Myocyte (in vitro differentiated cells): ENCODE measurements at regions not wholly inside any gene's neighbourhood (a gene's known extent, or its start where the extent isn't known, plus 50 kb on each side); places are given as distances from the start of the nearest gene placed in this dataset.

Experiments
- DNase-seq: peaks from one replicate; pipeline ENCODE4 v3.0.0-alpha.2; 2012; ENCODE audit warnings: low read depth

- no peak for DNase-seq
These were observed 246.5 kb upstream of the PLSCR5 start for GRCh38 chr3:146851665-146852064.

GRCh38 chr3:146845361-146845760, 240.2 kb upstream of the PLSCR5 start:
- no peak for DNase-seq

- no peak for DNase-seq
These were observed 238.3 kb upstream of the PLSCR5 start for GRCh38 chr3:146843476-146843875.

DNA sequence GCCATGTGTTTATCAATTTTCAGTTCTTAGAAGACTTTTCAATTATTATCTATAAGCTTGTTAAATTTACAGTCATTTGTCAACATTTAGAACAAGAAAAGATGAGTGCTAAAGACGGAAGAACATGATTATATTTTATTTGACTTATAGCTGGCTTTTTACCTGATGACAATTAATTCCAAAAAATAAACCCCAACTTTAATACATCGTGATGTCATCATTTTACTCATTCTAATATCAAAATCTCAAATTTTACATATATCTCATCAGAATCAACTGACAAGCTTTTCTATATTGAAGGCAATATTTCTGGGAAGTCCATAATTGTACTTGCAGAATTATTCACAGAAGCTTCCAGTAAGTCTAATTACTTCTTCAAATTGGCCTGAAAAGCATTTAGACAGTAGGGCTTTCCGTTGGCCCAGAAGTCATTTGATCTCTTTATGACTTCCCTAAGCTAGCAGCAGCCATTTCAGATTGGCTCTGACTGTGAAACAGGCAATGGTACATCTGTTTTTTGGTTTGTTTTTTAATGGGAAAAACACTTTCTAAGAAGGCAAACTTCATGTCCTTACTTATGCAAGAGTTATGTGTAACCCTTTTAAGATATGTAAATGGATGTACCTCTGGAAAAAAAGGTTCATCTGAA, 234.7 kb upstream of the PLSCR5 start:
- no peak for DNase-seq

DNA sequence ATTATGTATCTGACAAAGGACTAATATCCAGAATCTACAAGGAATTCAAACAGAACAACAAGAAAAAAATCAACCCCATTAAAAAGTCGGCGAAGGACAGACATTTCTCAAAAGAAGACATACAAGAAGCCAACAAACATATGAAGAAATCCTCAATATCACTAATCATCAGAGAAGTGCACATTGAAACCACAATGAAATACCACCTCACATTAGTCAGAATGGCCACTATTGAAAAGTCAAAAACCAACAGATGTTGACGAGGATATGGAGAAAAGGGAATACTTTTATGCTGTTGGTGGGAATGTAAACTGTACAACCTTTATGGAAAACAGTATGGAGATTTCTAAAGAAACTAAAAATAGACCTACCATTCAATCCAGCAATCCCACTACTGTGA, 233.1 kb upstream of the PLSCR5 start:
- no peak for DNase-seq

GRCh38 chr3:146834917-146835316, 229.8 kb upstream of the PLSCR5 start:
- peak; percentile 6 for DNase-seq

DNA sequence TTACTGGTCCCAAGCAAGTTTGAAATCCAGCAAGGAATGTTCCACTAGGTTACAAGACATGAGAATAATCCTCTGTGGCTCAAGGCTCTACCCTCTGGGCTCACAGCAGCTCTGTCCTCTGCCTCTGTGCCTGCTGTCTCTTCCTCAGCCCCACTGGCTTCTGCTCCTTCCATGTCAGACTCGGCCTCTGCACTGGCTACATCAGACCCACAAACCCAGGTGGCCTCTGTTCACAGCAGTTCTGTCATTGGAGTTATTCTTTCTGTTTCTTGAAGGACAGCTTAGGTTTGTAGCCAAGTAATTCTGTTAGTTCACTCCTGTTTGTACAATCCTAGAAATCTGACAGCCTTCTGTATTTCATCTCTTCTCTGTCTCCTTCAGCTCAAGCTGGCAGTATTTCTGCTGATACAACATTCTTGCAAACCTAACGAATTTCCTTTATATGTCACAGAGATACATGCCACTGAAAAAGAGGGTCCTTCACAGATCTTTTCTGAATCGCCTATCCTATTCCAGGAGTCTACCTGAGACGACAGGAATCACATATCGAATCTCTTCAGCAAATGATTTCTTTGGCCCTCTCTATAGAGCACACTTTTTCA, 227.8 kb upstream of the PLSCR5 start:
- DNase-seq: no peak

DNA sequence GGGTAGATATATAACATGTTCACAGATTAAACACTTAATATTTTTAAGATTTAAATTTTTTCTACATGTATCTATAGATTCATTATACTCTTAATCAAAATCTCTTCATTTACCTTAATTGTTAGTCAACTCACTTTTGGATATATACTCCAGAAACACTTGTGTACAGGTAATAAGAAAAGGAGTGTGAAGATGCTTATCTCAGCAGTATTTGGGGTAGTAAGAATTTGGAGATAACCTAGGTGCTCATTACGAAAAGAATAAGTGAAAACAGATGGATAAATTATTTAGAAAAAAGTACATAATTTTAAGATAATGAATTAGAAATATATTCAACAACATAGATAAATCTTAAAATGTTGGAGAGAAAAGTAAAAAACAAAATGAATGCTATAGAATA, 226.5 kb upstream of the PLSCR5 start:
- no peak for DNase-seq

GRCh38 chr3:146830231-146830630, 225.1 kb upstream of the PLSCR5 start:
- no peak for DNase-seq

GRCh38 chr3:146827836-146828235, 222.7 kb upstream of the PLSCR5 start:
- no peak for DNase-seq

DNA sequence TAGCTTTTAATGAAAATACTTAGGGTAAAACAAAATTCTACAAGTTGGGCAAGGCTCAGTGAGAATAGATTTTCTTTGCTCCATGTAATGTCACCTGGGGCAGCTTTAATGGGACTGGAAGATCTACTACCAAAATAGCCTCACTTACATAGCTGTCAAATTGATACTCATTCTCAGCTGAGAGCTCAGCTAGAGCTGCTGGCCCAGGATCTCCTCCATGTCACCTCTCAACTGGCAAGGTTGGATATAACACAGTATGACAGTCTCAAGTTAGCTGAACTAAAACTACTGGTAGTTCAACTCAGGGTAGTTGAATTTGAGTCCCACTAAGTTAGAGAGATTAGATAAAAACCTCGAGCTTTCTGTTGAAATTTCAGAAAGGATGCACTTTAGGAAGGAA, 218.5 kb upstream of the PLSCR5 start:
- no peak for DNase-seq

DNA sequence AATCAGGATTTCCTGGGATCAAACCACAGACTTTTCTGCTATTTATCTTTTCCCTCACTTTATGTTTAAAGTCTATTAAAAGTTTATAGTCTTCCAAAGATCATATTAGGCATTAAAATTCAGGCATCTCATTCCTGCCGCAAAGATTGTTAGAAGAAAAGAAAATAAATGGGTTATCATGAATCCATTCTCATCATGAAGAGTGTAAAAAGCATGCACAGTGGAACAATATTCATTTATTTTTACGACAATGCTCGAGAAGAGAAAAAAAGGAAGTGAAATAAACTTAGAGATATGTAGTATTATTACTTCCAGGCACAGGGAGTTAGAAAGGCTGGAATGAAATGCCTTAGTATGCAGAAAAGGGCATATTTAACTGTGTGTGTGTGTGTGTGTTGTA, 213.7 kb upstream of the PLSCR5 start:
- DNase-seq: no peak

GRCh38 chr3:146818301-146818700, 213.2 kb upstream of the PLSCR5 start:
- no peak for DNase-seq

DNA sequence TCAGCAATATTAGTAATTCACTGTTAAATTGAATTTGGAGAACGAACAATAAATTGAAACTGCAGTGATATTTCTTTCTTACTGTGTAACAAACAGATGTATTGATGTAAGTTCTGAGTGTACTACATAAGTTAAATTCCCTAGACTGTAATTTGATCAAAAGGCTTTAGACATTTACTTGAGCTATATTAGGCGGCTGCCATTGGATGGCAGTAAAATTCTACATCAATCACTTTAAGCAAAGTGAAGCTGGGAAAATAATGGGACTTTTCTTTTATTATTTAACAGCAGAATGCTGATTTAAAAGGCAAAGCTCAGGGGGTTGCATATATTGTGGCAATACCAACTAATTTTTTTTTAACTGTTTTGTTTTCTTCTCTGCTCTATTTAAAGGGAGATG, 212.6 kb upstream of the PLSCR5 start:
- peak; percentile 71 for DNase-seq

DNA sequence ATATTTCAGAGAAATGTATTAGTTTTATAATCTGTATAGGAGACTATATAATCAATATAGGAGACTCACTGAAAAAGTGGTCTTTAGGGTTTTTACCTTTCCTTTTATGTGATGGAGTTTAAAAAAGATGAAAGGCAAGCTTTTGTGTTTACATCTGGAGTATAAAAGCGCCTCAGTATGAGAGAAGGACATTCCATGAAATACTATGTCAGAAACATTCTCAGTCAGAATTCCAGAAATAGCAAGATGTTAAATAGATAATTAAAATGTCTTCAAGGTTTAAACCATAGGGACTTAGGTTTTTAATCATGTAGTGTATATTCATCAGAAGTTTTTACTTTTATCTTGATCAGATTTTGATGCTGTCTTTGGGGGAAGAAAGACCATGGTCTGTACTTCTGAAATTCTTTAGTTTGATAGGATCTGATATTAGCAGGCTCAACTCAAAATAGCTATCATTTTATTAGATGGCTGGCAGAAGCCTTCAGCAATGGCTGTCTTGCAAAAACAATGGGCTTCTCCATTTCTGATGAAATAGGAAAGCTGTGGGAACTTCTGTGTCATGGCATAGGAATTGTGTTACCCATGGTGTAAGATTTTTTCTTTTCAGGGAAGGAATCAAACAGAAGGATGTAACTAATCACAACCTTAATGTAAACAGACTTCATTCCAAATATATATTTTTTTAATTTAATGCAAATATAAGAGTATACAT, 209.6 kb upstream of the PLSCR5 start:
- DNase-seq: peak; percentile 9

DNA sequence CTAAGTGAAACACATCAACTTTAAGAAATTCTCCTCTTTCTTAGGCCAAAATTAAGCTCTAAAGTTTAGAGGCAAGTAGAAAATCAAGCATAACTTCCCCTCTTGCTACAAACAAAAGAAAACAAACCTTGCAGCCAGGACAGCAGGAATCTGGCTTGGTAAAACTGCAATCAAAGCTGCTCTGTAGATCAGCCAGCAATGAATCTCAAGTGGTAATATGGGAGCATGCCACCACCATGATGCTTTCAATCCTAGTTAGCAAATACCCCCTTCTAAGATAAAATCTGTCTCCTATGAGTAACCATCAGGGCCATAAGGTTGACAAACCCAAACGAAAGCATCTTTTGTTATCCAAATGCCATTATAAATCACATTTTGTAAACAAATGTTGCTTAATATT, 208.3 kb upstream of the PLSCR5 start:
- no peak for DNase-seq

- DNase-seq: peak; percentile 87
These were observed 198.6 kb upstream of the PLSCR5 start for GRCh38 chr3:146803745-146804144.

DNA sequence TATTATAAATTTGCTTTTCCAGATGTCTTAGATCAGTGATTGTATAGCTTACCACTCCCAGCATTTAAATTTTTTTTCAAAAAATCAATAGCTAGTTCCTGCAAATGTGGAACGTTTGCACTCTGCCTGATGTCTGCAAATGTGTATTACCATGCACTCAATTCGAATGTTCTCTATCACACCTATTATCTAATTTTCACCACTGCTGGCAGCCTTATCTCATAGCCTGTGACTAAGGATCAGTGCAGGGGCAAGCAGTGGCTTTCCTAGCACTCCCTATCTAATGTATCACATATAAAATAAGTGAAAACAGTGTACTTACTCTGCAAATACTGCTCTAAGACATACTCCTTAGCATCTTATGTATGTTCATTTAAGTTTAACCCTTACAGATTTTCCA, 196.3 kb upstream of the PLSCR5 start:
- no peak for DNase-seq

GRCh38 chr3:146800484-146800883, 195.3 kb upstream of the PLSCR5 start:
- DNase-seq: no peak

GRCh38 chr3:146796078-146796477, 190.9 kb upstream of the PLSCR5 start:
- DNase-seq: no peak

DNA sequence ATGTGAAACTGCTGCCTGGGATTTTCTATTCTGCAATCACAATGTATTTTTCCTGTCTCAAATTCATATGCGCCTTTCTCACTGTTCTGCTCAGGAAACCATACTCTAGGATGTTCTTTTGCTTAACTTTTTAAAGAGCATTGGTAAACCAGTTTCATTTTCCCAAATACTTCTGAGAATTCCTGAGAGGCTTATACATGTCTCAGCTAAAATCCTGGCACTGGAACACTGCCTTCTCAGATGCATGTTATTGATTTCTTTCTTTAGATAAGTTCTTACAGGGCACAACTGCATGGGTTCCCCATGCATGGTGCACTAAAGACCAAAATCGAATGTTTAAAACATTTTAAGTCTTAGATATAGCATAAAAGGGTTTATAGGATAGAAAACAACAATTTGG, 178.3 kb upstream of the PLSCR5 start:
- no peak for DNase-seq

DNA sequence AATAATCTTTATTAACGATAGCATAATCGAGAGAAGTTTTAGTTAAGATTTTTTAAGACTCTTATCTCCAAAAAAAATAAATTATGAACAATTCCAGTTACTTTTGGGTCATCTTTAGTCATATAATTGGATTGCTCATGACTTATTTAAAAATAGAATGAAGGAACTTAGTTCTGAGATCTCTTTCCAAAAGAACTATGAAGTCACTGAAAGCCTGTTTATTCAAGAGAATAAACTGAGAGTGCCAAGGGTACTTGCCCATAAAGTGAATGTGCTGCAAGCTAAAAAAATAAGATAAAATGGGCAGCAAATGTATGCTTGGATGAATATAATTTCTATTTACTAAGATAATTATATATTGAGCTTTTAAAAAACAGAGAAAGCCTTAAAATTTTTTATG, 176.5 kb upstream of the PLSCR5 start:
- no peak for DNase-seq

DNA sequence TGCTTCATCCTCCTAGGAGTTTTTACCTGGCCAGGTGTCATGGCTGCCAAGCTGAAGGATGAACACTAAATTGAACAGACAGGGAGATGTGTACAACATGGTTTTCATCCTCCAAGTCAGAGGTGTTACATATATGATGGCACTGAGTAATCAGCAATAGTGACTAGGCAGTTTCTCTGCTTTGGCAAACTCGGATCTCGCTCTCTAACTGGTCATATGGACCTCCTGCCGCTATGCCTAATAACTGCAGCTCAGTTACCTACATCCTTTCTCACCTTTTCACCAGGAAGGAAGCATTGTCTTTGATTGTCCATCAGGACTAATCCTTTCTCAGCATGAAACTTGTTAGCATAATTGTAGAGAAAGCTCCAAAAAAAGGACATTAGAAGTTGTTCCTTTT, 175.9 kb upstream of the PLSCR5 start:
- no peak for DNase-seq
